ENCODE measurements at regions not wholly inside any gene's neighbourhood (a gene's known extent, or its start where the extent isn't known, plus 50 kb on each side); places are given as distances from the start of the nearest gene placed in this dataset.

GRCh38 chr7:4479367-4480039 is 202.6 kb upstream of the FOXK1 start (continued):
- TF ChIP-seq, protein P1, sequence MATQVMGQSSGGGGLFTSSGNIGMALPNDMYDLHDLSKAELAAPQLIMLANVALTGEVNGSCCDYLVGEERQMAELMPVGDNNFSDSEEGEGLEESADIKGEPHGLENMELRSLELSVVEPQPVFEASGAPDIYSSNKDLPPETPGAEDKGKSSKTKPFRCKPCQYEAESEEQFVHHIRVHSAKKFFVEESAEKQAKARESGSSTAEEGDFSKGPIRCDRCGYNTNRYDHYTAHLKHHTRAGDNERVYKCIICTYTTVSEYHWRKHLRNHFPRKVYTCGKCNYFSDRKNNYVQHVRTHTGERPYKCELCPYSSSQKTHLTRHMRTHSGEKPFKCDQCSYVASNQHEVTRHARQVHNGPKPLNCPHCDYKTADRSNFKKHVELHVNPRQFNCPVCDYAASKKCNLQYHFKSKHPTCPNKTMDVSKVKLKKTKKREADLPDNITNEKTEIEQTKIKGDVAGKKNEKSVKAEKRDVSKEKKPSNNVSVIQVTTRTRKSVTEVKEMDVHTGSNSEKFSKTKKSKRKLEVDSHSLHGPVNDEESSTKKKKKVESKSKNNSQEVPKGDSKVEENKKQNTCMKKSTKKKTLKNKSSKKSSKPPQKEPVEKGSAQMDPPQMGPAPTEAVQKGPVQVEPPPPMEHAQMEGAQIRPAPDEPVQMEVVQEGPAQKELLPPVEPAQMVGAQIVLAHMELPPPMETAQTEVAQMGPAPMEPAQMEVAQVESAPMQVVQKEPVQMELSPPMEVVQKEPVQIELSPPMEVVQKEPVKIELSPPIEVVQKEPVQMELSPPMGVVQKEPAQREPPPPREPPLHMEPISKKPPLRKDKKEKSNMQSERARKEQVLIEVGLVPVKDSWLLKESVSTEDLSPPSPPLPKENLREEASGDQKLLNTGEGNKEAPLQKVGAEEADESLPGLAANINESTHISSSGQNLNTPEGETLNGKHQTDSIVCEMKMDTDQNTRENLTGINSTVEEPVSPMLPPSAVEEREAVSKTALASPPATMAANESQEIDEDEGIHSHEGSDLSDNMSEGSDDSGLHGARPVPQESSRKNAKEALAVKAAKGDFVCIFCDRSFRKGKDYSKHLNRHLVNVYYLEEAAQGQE (IDR thresholded peaks at IDR 0.05; ENCODE audit: borderline replicate concordance) = peak; percentile 61; the same call in 1 of the 2 replicates
- TF ChIP-seq, protein P1 (CRISPR knock-in tag; IDR thresholded peaks at IDR 0.05; ENCODE audit: low read depth) = no peak
- TF ChIP-seq ZBTB40 (IDR thresholded peaks at IDR 0.05) (peak; percentile 94), ZBTB40 (CRISPR knock-in tag; IDR thresholded peaks at IDR 0.05) (peak; percentile 80)

Measured in K562 (cell line).